Fibroblast of upper back skin (primary cell): ENCODE measurements at regions not wholly inside any gene's neighbourhood (a gene's known extent, or its start where the extent isn't known, plus 50 kb on each side); places are given as distances from the start of the nearest gene placed in this dataset.

ENCODE experiments used
- DNase-seq: peaks from one replicate; pipeline ENCODE4 v3.0.0-alpha.2; 2013

DNA sequence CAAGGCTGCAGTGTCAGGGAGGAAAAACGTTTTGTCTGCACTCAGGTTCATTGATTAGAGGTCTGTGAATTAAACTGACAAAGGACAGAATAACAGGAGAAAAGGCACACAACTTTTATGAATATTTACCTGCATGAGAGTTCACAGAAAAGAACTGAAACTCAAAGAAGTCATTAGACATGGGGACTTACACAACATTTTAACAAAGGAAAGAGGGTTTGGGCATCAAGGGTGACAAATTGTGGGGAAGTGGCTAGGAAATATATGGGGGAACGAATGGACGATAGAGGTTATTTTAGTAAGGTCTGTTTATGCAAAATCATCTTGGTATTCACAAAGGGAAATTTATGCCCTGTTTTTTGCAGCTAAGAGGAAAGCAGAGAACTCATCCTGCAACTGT is 65.6 kb upstream of the C15orf39 start:
- no peak for DNase-seq

DNA sequence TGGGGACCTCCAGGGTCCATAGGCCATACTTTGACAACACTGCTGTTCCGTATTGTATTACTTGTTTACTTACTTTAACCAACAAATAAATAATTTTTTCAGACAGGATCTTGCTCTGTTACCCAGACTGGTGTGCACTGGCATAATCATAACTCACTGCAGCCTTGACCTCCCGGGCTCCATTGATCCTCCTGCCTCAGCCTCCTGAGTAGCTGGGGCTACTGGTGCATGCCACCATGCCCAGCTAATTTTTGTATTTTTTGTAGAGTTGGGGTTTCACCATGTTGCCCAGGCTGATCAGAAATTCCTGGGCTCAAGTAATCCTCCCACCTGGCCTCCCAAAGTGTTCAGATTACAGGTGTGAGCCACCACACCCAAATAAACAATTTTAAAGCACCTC is 64.9 kb upstream of the C15orf39 start:
- DNase-seq, result no peak

- DNase-seq, result peak; percentile 53
Measured at GRCh38 chr15:75138016-75138999, 63.4 kb upstream of the C15orf39 start.

DNA sequence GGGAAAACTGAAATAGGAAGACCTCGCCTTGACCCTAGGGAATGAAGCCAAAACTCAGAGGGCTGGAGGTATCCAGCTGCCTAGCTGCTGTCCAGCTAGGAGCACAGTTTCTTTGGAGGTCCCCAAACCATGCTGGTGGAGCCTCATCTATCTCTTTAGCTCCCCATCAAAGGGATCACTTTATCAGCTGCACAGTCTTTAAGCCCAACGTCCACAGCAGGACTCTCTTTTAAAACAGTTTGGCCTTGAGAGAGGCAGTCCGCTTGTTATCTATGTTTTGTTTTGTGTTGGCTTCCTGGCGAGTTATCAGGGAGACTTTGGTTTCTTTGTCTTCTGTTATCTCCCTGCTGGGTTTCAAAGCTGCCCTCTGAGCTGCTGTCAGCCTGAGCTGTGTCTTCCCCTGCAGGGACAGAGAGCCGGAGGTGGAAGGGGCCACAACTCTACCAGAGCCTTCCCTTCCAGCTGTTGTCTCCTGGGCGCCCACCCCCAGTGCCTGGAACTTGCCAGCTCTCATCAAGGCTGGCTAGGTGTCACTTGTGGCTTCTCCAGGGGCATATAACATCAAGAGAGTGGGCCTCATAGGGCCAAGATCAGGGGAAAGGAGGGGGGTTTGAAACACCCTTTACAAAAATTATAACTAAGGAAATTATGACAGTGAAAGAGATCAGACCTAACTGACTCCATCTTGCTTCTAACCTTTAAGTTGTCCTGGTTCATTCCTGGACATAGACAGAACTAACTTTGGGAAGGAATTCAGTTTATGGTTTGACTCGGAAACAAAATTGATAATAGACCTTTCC is 61.4 kb upstream of the C15orf39 start:
- no peak for DNase-seq

DNA sequence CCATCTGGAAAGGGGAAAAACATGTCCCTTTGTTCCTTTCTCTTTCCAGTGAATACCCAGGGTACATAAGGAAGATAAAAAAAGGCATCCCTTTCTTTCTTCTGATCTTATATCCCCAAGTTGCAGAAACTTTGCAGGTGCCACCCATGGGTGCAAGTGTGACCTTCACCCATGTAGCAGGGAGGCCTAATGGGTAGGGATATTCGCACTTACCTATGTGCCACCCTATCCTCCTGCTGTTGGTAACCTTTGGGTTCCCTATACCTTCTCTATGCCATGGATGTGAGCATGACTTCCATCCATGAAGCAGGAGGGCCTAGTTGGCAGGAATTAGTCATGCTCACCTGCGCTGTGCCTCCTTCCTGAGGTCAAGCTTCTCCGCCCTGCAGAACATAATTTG is 59.2 kb upstream of the C15orf39 start:
- no peak for DNase-seq

- DNase-seq, result no peak
Measured at GRCh38 chr15:75143738-75144334, 57.8 kb upstream of the C15orf39 start.

DNA sequence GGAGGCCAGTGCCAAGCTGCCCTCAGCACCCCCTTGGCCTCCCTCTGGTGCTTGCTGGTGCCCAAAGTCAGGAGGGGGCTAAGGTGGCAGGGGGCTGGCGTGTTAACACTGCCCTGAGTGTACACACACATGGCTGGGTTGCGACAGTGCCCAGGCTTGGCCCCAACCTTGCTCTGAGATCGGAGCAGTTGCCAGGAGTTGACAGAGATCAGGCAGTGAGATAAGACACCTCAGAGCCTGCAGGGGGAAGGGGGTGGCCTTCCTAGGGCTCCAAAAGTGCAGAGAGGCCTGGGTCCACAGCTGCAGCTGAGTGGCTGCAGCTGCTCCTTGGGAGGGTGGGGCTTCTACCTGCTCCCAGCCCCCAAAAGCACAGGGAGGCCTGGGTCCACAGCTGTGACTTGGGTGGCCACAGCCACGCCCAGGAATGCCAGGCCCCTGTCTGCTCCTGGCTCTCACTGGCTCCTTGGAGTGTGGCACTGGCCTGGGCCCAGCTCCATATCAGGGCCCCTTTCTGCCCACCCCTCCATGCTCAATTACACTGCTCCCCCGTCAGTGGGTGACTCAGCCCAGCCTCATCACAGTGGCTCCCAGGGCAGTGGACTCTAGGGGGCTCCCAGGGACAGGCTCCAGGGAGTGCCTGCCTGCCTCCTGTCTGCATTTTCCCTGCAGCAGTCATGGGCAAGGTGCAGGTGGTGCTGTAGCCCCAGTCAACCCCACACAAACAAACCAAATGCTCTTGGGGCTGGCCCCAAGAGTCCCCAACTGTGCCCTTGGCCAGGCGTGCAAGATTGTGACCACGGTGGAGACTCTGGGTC is 56.4 kb upstream of the C15orf39 start:
- DNase-seq, result no peak

DNA sequence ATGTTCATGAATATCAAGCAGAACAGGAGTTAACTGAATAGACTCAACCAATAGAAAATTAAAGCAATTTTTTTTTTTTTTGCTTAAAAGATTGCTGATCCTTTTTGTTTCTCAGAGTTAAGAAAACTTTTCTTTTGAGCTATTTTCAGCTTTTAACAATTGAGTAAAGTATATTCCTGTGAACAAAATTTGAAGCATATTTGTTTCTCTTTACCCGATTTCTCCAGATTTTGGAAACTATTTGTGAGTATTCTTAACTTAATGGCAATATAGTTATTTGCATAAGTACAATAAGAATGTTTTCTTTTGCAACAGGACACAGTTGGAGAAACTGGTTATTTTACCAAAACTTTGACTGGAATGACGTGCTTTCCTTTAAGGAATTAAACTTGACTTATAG is 53.4 kb upstream of the C15orf39 start:
- DNase-seq, result no peak

- peak; percentile 50 for DNase-seq
Measured at GRCh38 chr15:75149867-75150709, 51.6 kb upstream of the C15orf39 start.

DNA sequence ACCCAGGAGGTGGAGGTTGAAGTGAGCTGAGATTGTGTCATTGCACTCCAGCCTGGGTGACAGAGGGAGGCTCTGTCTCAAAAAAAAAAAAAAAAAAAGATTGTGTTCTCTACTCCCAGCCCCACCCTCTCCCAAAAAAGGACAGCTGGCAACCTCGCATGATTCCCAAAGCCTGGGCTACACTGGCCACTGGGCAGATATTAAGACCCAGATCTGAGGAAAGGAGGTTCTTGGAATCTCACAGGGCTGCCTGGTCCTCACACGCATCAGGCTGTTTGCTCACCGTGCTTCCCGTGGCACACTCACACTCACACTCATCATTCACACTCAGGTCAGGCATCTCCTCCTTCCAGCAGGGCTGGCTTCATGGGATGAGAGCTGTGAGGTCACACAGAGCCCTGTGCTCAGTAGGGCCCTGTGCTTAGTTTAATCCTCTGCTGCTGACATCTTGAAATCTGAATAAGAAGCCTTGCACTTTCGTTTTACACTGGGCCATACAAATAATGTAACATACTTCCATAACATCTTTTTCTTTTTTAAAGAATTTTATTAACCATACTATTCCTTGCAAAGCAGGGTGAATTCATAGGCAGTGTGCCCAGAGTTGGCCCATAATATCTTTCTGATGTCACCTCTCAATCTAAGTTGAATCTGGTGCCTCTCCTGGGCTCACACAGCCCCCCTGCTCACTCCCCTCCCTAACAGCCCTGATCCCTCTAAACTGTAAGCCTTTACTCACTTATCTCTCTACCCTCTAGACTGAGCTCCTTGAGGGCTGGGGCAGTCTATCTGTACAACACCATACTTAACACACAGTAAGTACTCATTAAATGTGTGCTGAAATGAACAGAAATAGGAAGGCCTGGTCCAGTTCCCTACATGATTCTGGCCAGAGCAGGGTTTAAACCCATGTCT is 50.2 kb upstream of the C15orf39 start:
- no peak for DNase-seq
